D341Med (cell line): ENCODE measurements at regions not wholly inside any gene's neighbourhood (a gene's known extent, or its start where the extent isn't known, plus 50 kb on each side); places are given as distances from the start of the nearest gene placed in this dataset.

Experiments used
- DNase-seq: peaks from one replicate; pipeline ENCODE4 v3.0.0; 2012; ENCODE audit warnings: low spot score

DNA sequence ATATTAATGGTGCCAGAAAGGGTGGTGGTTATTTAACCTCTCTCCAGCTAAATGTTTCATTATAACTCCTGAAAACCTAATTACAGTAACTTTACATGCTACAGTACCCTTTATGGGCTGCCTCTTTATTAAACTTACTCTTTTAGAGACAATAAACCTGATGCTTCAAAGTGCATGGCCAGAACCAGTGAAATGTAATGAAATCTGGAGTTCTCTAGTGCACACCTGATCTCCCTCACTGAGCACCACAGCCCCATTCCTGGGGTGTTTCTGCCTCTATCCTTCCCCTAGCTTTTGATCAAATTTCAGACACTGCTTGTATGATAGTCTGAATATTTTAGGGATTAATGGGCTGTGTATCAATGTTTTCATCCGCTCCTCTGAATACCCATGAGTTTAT is 306.5 kb upstream of the WWC1 start:
- no peak for DNase-seq

DNA sequence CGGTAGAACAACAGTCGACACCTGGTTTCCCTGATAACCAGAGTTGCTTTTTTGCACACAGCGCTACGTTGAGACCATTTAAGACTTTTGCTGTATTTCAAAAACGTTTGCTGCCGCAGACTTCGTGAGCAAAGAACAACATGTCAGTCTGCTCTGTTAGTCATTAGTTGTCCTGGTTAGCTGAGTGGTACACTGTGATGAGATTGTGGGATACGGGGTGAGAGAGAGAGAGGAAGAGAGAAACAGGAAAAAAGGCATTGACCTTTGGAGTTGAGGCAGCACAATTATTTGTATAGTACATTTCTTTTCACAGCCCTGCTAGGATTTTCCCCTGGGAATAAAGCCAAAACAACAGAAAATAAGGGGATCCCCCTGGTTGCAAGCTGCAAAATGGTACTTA is 306.1 kb upstream of the WWC1 start:
- DNase-seq = no peak

DNA sequence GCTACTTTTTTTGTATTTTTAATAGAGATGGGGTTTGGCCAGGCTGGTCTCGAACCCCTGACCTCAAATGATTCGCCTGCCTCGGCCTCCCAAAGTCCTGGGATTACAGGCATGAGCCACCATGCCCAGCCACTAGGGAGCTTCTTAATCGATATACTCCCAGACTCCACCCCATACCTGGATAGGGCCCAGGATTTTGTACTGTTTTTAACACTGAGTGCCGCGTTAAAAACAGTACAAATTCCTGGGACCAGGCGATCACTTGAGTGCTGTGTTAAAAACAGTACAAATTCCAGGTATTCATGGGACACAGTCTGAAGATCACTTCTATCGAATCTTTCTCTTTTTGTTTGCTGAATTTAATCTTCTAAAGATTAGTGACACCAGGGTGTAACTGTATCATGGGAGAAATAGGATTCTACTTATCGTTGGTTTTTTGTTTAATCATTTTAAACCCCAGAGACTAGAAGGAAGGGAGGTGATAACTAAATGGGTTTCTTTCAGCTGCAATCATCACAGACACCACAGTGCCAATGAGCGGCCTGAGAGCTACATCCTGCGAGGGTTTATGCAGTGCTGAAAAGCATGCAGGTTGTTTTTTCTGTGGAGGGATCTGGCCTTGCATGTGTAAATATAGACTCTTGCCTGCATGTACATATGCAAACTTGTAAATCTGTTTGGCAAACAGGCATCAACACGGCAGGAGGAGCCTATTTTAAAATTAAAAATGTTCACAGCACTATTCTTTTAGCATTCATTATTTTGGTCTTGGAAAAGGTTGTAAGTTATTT is 303.8 kb upstream of the WWC1 start:
- DNase-seq = no peak

DNA sequence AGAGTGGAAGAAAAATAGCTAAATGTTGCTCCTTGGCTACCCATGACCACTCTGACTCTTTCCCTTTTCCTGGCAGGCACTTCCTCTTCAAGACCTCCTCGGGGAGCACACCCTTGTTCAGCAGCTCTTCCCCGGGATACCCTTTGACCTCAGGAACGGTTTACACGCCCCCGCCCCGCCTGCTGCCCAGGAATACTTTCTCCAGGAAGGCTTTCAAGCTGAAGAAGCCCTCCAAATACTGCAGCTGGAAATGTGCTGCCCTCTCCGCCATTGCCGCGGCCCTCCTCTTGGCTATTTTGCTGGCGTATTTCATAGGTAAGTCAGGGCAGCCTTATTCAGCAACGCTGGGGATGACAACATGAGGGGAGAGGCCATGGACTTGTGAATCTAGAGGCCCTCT is 298.6 kb upstream of the WWC1 start:
- no peak for DNase-seq

DNA sequence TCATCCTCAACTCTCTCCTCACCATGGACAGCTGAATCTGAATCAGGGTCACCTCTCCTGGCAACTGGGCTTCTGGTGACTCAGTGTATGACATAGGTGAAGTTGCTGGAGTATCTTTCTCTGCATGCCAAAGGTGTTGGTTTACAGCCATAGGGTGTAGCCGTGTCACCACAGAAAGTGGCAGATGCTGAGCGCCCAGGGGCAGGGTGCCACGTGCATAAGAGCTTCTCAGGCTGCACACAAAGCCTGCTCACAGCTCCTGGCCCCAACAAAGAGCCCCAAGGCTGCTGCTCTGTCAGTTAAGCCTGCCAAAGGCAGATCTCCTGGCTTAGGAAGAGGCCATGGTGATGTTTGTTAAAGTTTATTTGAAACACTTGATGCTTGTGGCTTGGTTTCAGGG is 297.7 kb upstream of the WWC1 start:
- no peak for DNase-seq

DNA sequence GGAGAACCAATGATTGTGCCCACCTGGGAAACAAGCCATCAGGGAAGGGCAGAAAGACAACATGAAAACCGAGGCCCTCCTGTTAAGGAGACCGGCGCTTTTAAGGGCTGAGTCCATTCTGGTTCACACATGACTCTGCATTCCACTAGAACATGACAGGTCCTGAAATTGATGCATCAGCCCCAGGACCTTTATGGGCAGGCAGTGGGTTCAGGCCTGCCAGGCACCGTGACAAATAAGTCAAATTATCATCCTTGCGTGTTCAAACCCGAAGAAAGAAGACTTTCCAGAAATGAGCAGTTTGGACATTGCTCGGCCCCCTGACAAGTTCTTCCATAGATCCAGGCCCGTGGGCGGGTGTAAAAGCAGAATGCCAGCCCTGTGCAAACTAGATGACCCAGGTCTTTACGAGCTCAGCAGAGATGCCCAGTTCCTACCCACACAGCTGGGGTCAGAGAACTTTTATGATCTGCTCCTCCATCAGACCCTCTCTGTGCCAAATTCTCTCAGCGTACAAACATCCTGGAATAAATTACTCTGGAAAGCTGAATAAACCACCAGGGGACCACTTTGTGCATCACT is 295.5 kb upstream of the WWC1 start:
- DNase-seq = no peak

DNA sequence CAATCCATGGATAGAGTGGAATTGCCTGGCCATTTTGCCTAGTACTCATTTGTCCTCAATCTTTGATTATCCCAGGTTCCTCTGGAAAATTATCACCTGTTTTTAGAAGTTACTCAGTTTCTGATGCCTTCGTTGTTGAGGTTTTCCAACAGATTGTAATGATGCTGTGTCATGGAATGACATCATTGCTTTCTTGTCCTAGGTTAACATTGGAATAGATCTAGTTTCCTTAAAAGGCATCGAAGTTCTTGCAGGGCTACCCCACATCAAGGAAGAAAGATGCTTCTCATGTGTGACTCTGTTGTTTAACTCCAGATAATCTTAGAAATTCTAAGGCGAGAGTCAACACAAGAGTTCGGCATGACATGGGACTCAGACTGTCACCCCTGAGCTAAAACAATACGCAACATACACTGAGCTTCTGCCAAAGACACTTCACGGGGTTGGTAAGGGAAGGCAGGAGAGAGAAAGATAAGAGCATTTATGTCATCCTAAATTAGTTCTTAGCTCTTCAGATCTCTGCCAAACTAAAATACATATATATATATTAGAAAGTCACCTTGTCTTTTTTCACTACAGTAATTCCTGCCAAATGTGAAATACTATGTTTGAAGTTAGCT is 293.2 kb upstream of the WWC1 start:
- DNase-seq = no peak

DNA sequence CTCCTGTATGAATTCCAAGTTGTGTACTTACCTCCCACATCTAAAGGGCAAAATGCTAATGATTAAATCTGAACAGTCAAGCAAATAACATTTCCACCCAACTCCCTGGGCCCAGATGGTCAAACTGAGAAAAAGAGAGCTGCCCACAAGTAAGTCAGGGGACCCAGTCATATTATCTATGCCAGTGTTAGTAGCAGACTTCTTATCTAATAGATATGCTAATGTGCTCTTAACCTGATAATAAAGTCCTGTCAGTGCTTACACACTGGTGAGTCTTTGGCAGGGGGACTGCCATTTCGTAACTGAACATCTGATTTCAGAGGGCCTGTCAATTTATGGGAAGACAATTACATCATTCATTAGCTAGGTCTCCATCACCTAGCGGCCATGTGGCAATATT is 292.3 kb upstream of the WWC1 start:
- no peak for DNase-seq

DNA sequence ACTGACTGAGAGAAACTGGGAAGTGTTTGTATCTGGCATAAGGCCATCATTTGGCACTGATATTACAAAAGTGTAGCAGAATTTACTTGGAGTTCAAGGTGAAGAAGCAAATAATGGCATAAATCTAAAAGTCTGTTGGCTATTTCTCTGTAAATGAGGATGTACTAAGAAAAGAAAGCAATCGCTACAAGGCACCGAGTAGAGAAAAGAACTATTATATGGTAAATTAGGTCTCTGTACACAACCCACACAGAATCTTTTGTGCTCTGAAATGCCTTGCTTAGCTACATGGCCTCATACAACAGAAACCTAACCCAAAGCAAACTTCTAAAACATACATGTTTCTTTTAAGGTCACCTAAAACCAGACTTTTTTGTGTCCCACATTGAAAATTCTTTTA is 290.1 kb upstream of the WWC1 start:
- DNase-seq = no peak

DNA sequence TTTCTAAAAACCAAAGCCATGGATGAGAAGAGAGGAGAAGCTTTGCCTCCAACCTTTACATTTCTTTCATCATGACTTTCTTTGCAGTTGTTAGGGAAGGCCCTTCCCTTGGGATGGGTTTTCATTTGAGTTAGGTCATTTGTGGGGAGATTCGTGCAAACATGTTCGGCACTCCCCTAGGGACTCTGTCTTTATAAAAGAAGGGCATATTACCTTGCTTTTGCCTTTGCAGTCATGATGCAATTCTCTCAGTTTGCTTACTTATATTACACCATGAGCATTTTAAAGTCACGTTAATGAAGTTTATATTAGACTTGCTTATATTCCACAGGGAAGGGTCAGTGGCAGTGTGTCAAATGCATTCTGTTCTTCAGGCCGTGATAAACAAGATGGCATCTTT is 289.3 kb upstream of the WWC1 start:
- no peak for DNase-seq

DNA sequence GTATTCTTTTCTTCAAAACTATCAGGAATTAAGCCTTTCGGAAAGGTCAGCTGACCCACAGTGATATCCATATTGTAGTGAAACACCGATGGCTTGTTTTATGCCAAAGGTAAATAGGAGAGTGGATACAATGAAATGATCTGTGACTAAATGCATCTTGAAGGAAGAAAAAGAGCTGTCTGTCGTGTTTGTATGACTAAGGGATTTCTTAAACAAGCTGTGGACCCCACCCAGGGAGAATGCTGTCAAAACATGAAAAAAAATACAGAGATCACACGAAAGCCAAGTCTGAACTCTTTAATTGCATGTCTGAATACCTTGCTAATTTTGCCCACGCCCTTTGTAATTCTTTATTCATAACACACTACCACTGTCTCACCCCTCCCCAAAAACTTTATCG is 286.4 kb upstream of the WWC1 start:
- no peak for DNase-seq

DNA sequence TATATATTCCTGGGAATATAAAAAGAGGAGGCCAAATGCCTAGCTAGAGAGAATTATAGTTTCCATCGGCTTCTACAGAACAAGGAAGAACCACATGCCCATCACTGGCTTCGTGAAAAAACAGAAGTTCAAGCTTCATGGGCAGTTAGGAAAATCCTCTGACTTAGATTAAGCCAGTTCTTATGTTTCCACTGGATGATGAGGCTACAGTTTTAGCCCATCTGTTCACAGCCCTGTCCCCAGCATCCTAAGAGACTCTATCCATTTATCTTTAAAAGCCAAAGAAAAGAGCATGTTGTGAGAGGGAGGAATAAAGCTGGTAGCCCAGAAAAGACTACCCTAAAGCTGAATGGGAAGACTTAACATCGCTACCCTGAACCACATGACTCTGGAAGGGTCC is 285.5 kb upstream of the WWC1 start:
- no peak for DNase-seq

DNA sequence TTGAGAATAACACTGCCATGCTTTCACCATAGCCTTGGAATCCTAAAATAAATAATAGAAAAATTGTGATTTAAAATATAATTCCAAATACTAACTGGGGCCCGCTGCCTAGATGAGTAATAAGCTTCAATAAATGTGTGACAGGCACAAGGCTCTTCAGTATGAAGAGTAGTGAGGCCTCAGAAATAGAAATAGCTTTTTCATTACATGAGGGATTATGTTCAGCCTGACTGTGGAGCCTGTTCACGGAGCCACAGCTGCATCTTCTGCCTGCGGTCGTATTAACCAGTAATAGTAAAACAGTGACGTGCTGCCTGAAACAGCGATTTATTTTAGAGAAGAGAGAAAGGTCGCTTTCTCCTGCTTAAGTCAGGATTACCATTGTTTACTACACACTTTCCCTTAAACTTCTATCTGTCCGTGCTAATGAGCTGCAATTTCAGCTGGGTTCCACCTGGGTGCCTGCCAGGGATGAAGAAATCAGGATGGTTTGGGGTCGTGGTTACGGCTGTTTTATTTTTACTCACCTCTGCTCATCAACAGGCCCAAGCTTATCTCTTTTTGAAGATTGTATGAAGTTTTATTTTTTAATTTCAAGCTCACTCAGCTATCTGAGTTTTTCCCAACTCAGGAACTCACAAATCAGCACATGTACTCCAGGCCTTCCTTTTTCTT is 284.9 kb upstream of the WWC1 start:
- DNase-seq = no peak

DNA sequence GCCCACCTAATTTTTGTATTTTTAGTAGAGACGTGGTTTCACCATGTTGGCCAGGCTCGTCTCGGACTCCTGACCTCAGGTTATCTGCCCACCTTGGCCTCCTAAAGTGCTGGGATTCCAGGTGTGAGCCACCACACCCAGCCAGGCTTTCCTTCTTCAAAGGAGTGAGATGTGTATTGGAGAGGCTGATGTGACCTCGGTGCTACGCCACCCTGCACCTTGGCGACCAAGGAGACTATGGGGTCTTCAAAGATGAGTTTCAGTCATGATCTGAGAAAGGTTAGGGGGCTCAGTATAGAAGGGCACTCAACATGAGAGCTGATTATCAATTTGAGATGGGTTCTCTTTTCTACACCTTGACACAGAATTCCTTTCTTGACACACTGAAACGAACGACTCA is 284.2 kb upstream of the WWC1 start:
- no peak for DNase-seq

DNA sequence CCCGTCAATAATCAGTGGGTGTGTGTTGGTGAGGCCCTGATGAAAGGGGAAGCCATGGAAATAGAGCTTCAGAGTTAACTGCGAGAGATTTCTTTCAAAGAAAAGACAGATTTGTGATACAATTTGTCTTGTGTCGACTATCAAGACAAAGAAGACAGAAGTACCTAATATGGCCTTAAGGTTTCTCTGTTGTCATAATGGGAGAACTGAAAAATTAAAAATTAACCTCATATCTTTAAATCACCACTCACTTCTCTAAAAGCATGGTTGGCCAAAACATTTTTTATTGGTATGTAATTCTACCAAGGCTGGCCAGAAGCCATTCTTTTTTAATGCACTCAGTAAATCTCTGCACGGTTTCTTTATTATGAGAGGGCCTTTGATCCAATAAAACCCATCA is 282.9 kb upstream of the WWC1 start:
- no peak for DNase-seq

DNA sequence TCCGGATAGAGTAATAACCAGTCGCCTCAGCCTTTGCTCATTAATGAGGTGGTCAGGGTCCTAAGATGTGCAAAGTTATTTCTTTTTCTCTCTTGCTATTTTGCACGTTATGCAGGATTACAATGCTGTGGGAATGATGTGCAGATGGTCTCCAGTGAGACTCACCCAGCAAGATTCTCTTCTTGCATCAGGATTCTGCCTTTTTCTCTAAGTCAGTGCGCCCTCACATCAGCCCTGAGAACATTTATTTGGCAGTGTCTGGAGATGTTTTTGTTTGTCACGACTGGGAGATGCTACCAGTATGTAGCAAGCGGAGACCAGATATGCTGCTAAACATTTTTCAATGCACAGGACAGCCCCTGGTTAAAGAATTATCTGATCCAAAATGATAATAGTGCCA is 280.3 kb upstream of the WWC1 start:
- no peak for DNase-seq

DNA sequence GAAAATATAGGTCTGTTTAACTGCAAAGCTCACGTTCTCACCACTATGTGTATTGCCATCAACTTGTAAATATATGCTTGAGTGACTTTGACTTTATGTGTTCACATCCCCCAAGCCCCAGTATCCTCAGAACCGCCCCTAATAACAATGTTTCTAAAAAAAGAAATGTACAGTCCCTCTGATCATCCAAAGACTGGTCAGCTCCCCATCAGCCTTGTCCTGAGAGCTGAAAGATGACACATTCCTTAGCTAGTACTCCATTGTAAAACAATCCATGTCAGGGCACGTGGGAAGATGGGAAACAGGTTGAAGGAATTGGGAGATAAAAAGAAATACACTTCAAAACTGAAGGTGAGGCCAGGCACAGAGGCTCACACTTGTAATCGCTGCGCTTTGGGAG is 279.4 kb upstream of the WWC1 start:
- DNase-seq = no peak

DNA sequence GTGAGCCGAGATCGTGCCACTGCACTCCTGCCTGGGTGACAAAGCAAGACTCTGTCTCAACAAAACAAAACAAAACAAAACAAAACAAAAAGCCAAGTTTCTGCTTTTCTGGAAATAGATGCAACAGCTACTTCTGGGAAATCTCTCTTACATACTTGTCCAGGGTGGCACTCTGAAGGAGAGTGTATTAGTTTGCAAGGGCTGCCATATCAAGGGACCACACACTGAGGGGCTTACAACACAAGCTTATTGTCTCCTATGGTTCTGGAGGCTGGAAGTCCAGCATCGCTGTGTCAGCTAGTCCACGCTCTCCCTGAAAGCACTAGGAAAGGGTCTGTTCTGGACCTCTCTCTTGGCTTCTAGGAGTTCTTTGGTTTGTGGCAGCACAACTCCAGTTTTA is 277.9 kb upstream of the WWC1 start:
- DNase-seq = no peak

DNA sequence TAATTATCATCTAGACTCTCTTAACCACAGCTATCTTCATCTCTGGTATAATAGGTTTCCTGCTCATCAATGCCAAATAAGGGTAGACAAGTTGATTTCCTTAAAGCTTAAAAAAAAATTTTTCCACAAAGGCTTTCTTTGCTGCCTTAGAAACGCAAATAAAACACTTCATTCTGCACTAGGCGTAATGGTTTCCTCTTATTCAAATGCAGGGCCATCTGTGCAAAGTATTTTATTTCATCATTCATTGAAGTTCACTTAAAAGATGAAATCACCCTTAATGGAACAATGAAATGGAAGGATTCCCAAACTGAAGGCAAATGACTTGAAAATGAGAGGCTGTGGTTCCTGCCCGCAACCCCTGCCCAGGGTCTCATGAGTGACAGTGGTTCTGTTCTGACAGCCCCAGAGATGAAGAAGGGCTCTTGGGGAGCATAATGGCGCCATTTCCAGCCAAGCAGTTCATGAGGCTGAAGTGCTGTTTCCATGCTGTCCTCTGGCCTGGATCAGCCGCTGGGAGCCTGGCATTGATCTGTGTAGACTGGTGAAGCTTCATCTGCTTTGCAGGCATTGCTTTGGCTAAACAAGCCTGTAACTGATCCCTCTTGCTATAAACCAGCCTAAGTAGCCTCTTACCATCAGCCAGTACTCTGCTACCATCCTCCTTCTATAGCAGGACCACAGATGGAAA is 276.9 kb upstream of the WWC1 start:
- DNase-seq = no peak

DNA sequence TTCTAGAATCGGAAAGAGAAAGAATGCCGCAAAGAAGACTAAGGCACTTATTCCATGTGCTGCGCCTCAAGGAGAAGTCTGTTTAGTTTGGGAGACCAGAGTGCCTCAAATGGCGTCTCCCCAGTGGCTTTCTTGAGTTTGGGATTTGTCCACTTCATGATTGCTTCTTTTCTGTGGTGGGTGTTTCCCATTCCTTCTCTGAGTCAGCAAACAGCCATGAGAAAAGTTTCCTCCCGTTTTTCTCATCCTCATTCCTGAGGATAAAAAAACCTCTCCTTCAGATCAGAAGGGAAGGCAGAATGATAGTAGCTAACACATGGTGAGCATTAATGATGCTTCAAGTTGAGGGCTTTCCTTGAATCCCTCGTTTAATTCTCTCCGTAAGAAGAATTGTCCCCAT is 275.9 kb upstream of the WWC1 start:
- DNase-seq = no peak

DNA sequence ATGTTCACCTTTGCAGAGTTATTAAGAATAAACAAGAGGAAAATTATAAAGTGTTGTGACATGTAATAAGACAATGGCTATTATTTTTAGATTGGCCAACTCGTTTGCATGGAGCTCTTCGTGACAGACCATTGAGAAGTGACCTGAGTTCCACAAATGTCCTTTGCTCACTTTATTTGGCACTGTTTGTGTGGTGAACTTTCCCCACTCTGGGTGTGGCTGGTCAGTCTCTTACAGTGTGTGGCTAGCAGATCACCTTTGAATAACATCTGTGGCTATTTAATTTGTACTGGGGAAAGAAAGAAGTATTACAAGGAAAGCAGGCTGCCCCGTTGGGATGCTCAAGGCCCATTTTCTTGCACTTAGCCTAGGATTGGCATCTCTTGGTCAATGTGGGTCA is 274.1 kb upstream of the WWC1 start:
- no peak for DNase-seq

DNA sequence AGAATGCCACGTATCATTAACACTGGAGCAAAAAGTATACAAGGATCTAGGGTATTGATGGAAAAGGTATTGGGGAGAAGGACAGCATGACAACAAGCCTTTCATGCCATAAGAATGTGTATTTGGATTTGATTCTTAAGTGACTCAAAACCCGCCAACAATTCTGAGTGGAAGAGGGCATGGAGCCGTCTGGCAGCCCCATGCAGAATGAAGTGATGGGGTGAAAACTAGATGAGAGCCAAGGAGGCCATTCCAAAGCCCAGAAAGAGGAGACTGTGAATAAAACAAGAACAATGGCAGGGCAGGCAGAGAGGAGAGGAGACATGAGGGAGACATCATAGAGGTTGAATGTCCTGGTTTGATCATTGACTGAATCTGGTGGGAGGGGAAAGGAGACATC is 272.3 kb upstream of the WWC1 start:
- no peak for DNase-seq
